Neuronal stem cell (in vitro differentiated cells): ENCODE measurements at regions not wholly inside any gene's neighbourhood (a gene's known extent, or its start where the extent isn't known, plus 50 kb on each side); places are given as distances from the start of the nearest gene placed in this dataset.

Experiments used
- DNase-seq: peaks from one replicate; pipeline ENCODE4 v3.0.0-alpha.2; 2013; ENCODE audit warnings: low spot score
- H2AFZ ChIP-seq: one replicate; pipeline ENCODE4 v1.6.1; 2013; ENCODE audit warnings: mild to moderate bottlenecking, low read length, inconsistent platforms
- H2AK5ac ChIP-seq: 2 replicates; pipeline ENCODE4 v1.6.1; 2013; ENCODE audit warnings: low read depth, mild to moderate bottlenecking, inconsistent platforms, low read length, moderate library complexity, mixed read lengths
- H2BK120ac ChIP-seq: 2 replicates; pipeline ENCODE4 v1.6.1; 2013; ENCODE audit warnings: low read depth, mild to moderate bottlenecking, inconsistent platforms, low read length, moderate library complexity, mixed read lengths
- H2BK12ac ChIP-seq: one replicate; pipeline ENCODE4 v1.6.1; 2013; ENCODE audit warnings: low read length, inconsistent platforms
- H2BK15ac ChIP-seq: 2 replicates; pipeline ENCODE4 v1.6.1; 2013; ENCODE audit warnings: mild to moderate bottlenecking, low read length, inconsistent platforms, mixed read lengths
- H2BK5ac ChIP-seq: one replicate; pipeline ENCODE4 v1.6.1; 2013; ENCODE audit warnings: inconsistent platforms, mild to moderate bottlenecking, low read length, moderate library complexity
- H3K14ac ChIP-seq: one replicate; pipeline ENCODE4 v1.6.1; 2013; ENCODE audit warnings: low read length, inconsistent platforms
- H3K18ac ChIP-seq: 2 replicates; pipeline ENCODE4 v1.6.1; 2013; ENCODE audit warnings: low read length, inconsistent platforms
- H3K23ac ChIP-seq: 2 replicates; pipeline ENCODE4 v1.6.1; 2013; ENCODE audit warnings: low read depth, mild to moderate bottlenecking, mixed read lengths, low read length, inconsistent platforms; ENCODE audit not compliant: poor library complexity
- H3K27ac ChIP-seq: replicated peaks from 3 replicates; pipeline ENCODE4 v1.5.1; 2013; ENCODE audit warnings: low read length, inconsistent platforms
- H3K27me3 ChIP-seq, 3 experiments: 2 replicates each; pipeline ENCODE4 v1.6.1; 2013; ENCODE audit warnings: low read length in 3 of 3, mild to moderate bottlenecking in 2 of 3, inconsistent platforms in 1 of 3, low read depth in 1 of 3, mixed read lengths in 1 of 3, moderate library complexity in 1 of 3; ENCODE audit not compliant: control insufficient read depth in 3 of 3, insufficient read depth in 3 of 3
- H3K36me3 ChIP-seq, 2 donors: replicated peaks in 1 of 2; 2 replicates each; pipeline ENCODE4 v1.6.1; 2013; ENCODE audit warnings: low read length in 2 of 2; ENCODE audit not compliant: control insufficient read depth in 2 of 2, insufficient read depth in 2 of 2
- H3K4ac ChIP-seq: 2 replicates; pipeline ENCODE4 v1.6.1; 2013; ENCODE audit warnings: inconsistent platforms, mild to moderate bottlenecking, low read length, moderate library complexity
- H3K4me1 ChIP-seq, 2 donors: 1 replicate in 1 of 2; 2 replicates in 1 of 2; pipeline ENCODE4 v1.6.1; 2013; ENCODE audit warnings: low read length in 2 of 2, low read depth in 1 of 2; ENCODE audit not compliant: control insufficient read depth in 2 of 2, insufficient read depth in 1 of 2
- H3K4me2 ChIP-seq: one replicate; pipeline ENCODE4 v1.6.1; 2013; ENCODE audit warnings: mild to moderate bottlenecking, low read length, inconsistent platforms; ENCODE audit not compliant: insufficient read depth, poor library complexity, severe bottlenecking
- H3K4me3 ChIP-seq, 2 donors: 2 replicates each; pipeline ENCODE4 v1.5.1; 2013; ENCODE audit warnings: low read length in 2 of 2, mild to moderate bottlenecking in 2 of 2, inconsistent platforms in 1 of 2, moderate library complexity in 1 of 2
- H3K79me1 ChIP-seq: one replicate; pipeline ENCODE4 v1.6.1; 2013; ENCODE audit warnings: low read depth, mild to moderate bottlenecking, inconsistent platforms, low read length, moderate library complexity
- H3K9ac ChIP-seq: one replicate; pipeline ENCODE4 v1.6.1; 2013; ENCODE audit warnings: mild to moderate bottlenecking, low read depth, low read length, inconsistent platforms; ENCODE audit not compliant: poor library complexity
- H3K9me3 ChIP-seq, 2 donors: replicated peaks in 1 of 2; 2 replicates each; pipeline versions ENCODE3 to v1.6.1; 2013; ENCODE audit warnings: low read length in 2 of 2, mild to moderate bottlenecking in 2 of 2, inconsistent platforms in 1 of 2, low read depth in 1 of 2, mixed read lengths in 1 of 2, moderate library complexity in 1 of 2; ENCODE audit not compliant: control insufficient read depth in 2 of 2, insufficient read depth in 1 of 2
- H4K8ac ChIP-seq: one replicate; pipeline ENCODE4 v1.6.1; 2013; ENCODE audit warnings: low read depth, mild to moderate bottlenecking, inconsistent platforms, low read length, moderate library complexity
- H4K91ac ChIP-seq: one replicate; pipeline ENCODE4 v1.6.1; 2013; ENCODE audit warnings: low read length, low read depth, mild to moderate bottlenecking, inconsistent platforms; ENCODE audit not compliant: poor library complexity
- WGBS, 2 donors: extraction: QIAGEN DNeasy Blood & Tissue Kit; methylation state at CpG; one replicate each; pipeline ENCODE4 v1.1.7; 2013; ENCODE audit warnings: missing lambda C conversion rate in 2 of 2, mixed read lengths in 1 of 2; ENCODE audit not compliant: insufficient read length in 2 of 2, insufficient replicate concordance in 1 of 2; ENCODE audit errors: extremely low coverage in 2 of 2; 5-methylcytosine and 5-hydroxymethylcytosine counted together

- Histone ChIP-seq H2BK5ac (no peak overlapping the region), H3K27ac (no peak overlapping the region), H2BK120ac (no peak overlapping the region), H3K14ac (peak overlapping the region; percentile 25), H3K4me2 (no peak overlapping the region), H3K4me1 (peaks cover 2 to 10% of the 10 kb centered on the region in 2 donors), H3K23ac (no peak overlapping the region), H3K18ac (no peak overlapping the region), H3K9ac (no peak overlapping the region), H2AFZ (no peak overlapping the region), H3K4ac (no peak overlapping the region), H4K91ac (no peak overlapping the region), H2BK15ac (no peak overlapping the region), H3K36me3 (peaks cover 0 to 2% of the 10 kb centered on the region in 2 donors), H4K8ac (no peak overlapping the region), H3K27me3 (no peaks in the 10 kb centered on the region), H3K79me1 (no peaks in the 10 kb centered on the region), H3K9me3 (peaks cover 8 to 9% of the 10 kb centered on the region in 2 donors), H2BK12ac (no peak overlapping the region), H3K4me3 (no peak overlapping the region), H2AK5ac (no peak overlapping the region)
- no peak for DNase-seq
- WGBS, 2 donors = no CpG with 5 or more reads among the region's 3 CpGs
These were observed 1043.9 kb downstream of the TMEM182 start for GRCh38 chr2:103805746-103806145.

- Histone ChIP-seq H3K36me3 (no peaks in the 10 kb centered on the region), H3K79me1 (no peaks in the 10 kb centered on the region), H3K27me3 (no peaks in the 10 kb centered on the region), H3K4me3 (no peak overlapping the region), H2AFZ (no peak overlapping the region), H3K9ac (no peak overlapping the region), H3K18ac (no peak overlapping the region), H2AK5ac (no peak overlapping the region), H4K91ac (no peak overlapping the region), H3K14ac (no peak overlapping the region), H3K4me2 (no peak overlapping the region), H3K4me1 (peaks cover 0 to 13% of the 10 kb centered on the region in 2 donors), H2BK5ac (no peak overlapping the region), H3K9me3 (peaks cover 0 to 2% of the 10 kb centered on the region in 2 donors), H4K8ac (no peak overlapping the region), H3K27ac (no peak overlapping the region), H3K23ac (no peak overlapping the region), H2BK15ac (no peak overlapping the region), H2BK12ac (no peak overlapping the region), H3K4ac (no peak overlapping the region), H2BK120ac (no peak overlapping the region)
- no peak for DNase-seq
- WGBS, 2 donors = no CpG with 5 or more reads among the region's 8 CpGs
These were observed 1045.1 kb upstream of the POU3F3 start for GRCh38 chr2:103808814-103809213.

- H3K27ac ChIP-seq = no peak overlapping the region
These were observed 1044.5 kb upstream of the POU3F3 start for GRCh38 chr2:103809415-103809814.

GRCh38 chr2:103809941-103810441 is 1043.9 kb upstream of the POU3F3 start:
- Histone ChIP-seq H2BK12ac (no peak overlapping the region), H3K9ac (no peak overlapping the region), H3K4me2 (no peak overlapping the region), H3K27me3 (no peaks in the 10 kb centered on the region), H3K9me3 (peaks cover 0 to 2% of the 10 kb centered on the region in 2 donors), H3K4me3 (no peak overlapping the region), H2AK5ac (no peak overlapping the region), H2BK120ac (no peak overlapping the region), H3K4ac (no peak overlapping the region), H4K8ac (no peak overlapping the region), H3K23ac (no peak overlapping the region), H3K4me1 (peaks cover 0 to 13% of the 10 kb centered on the region in 2 donors), H3K14ac (no peak overlapping the region), H3K79me1 (no peaks in the 10 kb centered on the region), H2BK5ac (no peak overlapping the region), H2AFZ (no peak overlapping the region), H2BK15ac (no peak overlapping the region), H3K27ac (no peak overlapping the region), H4K91ac (no peak overlapping the region), H3K18ac (no peak overlapping the region), H3K36me3 (no peaks in the 10 kb centered on the region)
- DNase-seq = no peak
- WGBS, 2 donors = no CpG with 5 or more reads among the region's 7 CpGs

More at GRCh38 chr2:103809415-103809814, 1044.5 kb upstream of the POU3F3 start:
- H2BK15ac ChIP-seq = no peak overlapping the region
- H2AK5ac ChIP-seq = no peak overlapping the region
- H3K23ac ChIP-seq = no peak overlapping the region
- DNase-seq = no peak
- H3K36me3 ChIP-seq = no peaks in the 10 kb centered on the region
- peaks cover 0 to 2% of the 10 kb centered on the region in 2 donors for H3K9me3 ChIP-seq
- no peak overlapping the region for H3K14ac ChIP-seq
- peaks cover 0 to 13% of the 10 kb centered on the region in 2 donors for H3K4me1 ChIP-seq
- H2BK120ac ChIP-seq = no peak overlapping the region
- no peak overlapping the region for H3K18ac ChIP-seq
- H4K91ac ChIP-seq = no peak overlapping the region
- no peak overlapping the region for H2BK5ac ChIP-seq
- H2AFZ ChIP-seq = no peak overlapping the region
- no peak overlapping the region for H3K9ac ChIP-seq
- H2BK12ac ChIP-seq = no peak overlapping the region
- WGBS, 2 donors = no CpG with 5 or more reads among the region's 7 CpGs
- no peaks in the 10 kb centered on the region for H3K27me3 ChIP-seq
- no peak overlapping the region for H3K4me3 ChIP-seq
- H3K4me2 ChIP-seq = no peak overlapping the region
- H4K8ac ChIP-seq = no peak overlapping the region
- H3K79me1 ChIP-seq = no peaks in the 10 kb centered on the region
- H3K4ac ChIP-seq = no peak overlapping the region
